ENCODE measurements at regions not wholly inside any gene's neighbourhood (a gene's known extent, or its start where the extent isn't known, plus 50 kb on each side); places are given as distances from the start of the nearest gene placed in this dataset.

- no peak for DNase-seq (ENCODE audit: low spot score)
- in situ Hi-C loops (cut with MboI; ENCODE audit: low sequenced_read_pairs, unreplicated experiment): no loop called here
- TF ChIP-seq, protein P1, sequence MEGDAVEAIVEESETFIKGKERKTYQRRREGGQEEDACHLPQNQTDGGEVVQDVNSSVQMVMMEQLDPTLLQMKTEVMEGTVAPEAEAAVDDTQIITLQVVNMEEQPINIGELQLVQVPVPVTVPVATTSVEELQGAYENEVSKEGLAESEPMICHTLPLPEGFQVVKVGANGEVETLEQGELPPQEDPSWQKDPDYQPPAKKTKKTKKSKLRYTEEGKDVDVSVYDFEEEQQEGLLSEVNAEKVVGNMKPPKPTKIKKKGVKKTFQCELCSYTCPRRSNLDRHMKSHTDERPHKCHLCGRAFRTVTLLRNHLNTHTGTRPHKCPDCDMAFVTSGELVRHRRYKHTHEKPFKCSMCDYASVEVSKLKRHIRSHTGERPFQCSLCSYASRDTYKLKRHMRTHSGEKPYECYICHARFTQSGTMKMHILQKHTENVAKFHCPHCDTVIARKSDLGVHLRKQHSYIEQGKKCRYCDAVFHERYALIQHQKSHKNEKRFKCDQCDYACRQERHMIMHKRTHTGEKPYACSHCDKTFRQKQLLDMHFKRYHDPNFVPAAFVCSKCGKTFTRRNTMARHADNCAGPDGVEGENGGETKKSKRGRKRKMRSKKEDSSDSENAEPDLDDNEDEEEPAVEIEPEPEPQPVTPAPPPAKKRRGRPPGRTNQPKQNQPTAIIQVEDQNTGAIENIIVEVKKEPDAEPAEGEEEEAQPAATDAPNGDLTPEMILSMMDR (IDR thresholded peaks at IDR 0.05; ENCODE audit: borderline replicate concordance, control extremely low read depth, extremely low read depth, insufficient read depth, missing control alignments): no peak
These were observed 305.2 kb upstream of the FMN2 start for GRCh38 chr1:239786464-239786863.

DNA sequence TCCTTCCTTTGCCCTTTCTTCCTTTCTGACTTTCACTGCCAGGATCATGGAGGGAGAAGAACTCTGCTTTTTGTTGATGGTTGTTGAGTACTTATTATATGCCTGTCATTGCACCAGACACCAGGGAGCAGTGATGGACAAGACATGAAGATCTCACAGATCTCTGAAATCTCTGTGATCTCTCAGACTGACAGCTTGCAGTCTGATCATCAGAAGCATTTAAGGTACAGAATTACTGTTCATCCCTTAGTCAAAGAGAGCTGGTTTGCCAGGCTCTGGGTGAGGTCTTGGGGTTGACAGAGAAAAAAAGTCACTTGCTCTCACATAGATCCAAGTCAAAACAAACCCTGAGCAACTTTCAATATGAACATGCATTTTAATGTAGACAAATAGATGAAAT is 299.5 kb upstream of the FMN2 start:
- TF ChIP-seq, protein P1 (IDR thresholded peaks at IDR 0.05; ENCODE audit: borderline replicate concordance, control extremely low read depth, extremely low read depth, insufficient read depth, missing control alignments): no peak
- in situ Hi-C loops (cut with MboI; ENCODE audit: low sequenced_read_pairs, unreplicated experiment): no loop called here

GRCh38 chr1:239795304-239795703 is 296.4 kb upstream of the FMN2 start:
- in situ Hi-C loops (cut with MboI; ENCODE audit: low sequenced_read_pairs, unreplicated experiment): no loop called here

More for the DNA sequence above, 299.5 kb upstream of the FMN2 start:
- DNase-seq (ENCODE audit: low spot score): no peak

DNA sequence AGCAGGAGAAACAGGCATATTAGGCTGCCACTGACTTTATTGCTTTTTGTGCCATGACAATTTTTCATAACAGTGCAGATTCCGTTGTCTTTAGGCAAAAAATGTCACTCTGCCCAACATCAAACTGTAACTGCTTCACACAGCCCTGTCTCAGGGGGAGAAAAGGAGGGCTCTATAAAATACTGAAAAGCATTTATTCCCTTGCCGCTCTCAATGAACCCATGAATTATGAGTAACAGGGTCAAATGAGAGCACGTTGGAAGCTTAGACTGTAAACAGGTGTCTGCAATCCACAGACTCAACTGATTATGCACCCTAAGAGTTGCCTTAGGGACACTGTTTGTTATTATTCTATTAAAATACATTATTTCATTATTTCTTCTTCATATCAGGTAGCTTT is 292.1 kb upstream of the FMN2 start:
- in situ Hi-C loops (cut with MboI; ENCODE audit: low sequenced_read_pairs, unreplicated experiment): no loop called here
- TF ChIP-seq, protein P1 (IDR thresholded peaks at IDR 0.05; ENCODE audit: borderline replicate concordance, control extremely low read depth, extremely low read depth, insufficient read depth, missing control alignments): no peak
- DNase-seq (ENCODE audit: low spot score): no peak

More at GRCh38 chr1:239795304-239795703, 296.4 kb upstream of the FMN2 start:
- TF ChIP-seq, protein P1 (IDR thresholded peaks at IDR 0.05; ENCODE audit: borderline replicate concordance, control extremely low read depth, extremely low read depth, insufficient read depth, missing control alignments): no peak
- DNase-seq (ENCODE audit: low spot score): no peak

- in situ Hi-C loops (cut with MboI; ENCODE audit: low sequenced_read_pairs, unreplicated experiment): no loop called here
- TF ChIP-seq, protein P1 (IDR thresholded peaks at IDR 0.05; ENCODE audit: borderline replicate concordance, control extremely low read depth, extremely low read depth, insufficient read depth, missing control alignments): no peak
- no peak for DNase-seq (ENCODE audit: low spot score)
These were observed 290.8 kb upstream of the FMN2 start for GRCh38 chr1:239800861-239801260.

DNA sequence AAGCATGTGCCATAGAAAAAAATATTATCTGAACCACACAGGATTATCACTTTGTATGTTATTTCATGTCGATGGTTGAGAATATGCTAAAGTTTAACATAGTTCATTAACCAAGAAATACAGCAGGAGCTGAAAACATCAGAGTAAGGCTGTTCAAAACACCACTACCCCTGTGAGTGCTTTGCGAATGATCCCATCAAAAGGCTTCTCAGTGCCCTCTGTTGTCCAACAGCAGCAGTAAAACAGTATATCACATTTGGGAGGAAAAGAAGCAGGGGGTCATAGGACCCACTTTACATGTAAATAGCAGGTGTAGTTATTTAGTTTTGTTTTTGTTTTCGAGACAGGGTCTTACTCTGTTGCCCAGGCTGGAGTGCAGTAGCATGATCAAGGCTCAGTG is 289.4 kb upstream of the FMN2 start:
- in situ Hi-C loops (cut with MboI; ENCODE audit: low sequenced_read_pairs, unreplicated experiment): no loop called here
- no peak for DNase-seq (ENCODE audit: low spot score)
- TF ChIP-seq, protein P1 (IDR thresholded peaks at IDR 0.05; ENCODE audit: borderline replicate concordance, control extremely low read depth, extremely low read depth, insufficient read depth, missing control alignments): no peak

- TF ChIP-seq, protein P1 (IDR thresholded peaks at IDR 0.05; ENCODE audit: borderline replicate concordance, control extremely low read depth, extremely low read depth, insufficient read depth, missing control alignments): no peak
- in situ Hi-C loops (cut with MboI; ENCODE audit: low sequenced_read_pairs, unreplicated experiment): no loop called here
- no peak for DNase-seq (ENCODE audit: low spot score)
These were observed 287.9 kb upstream of the FMN2 start for GRCh38 chr1:239803781-239804180.
